GM19239 (cell line): ENCODE measurements at regions not wholly inside any gene's neighbourhood (a gene's known extent, or its start where the extent isn't known, plus 50 kb on each side); places are given as distances from the start of the nearest gene placed in this dataset.

Experiments
- DNase-seq: peaks from one replicate; pipeline ENCODE4 v3.0.0; 2011; ENCODE audit warnings: low spot score; ENCODE audit not compliant: insufficient read length
- FAIRE-seq: peaks from 2 replicates; lab custom pipeline; 2011; peaks lifted over from hg19 to GRCh38; lab: Jason Lieb, UNC

- FAIRE-seq (no peak), DNase-seq (no peak)
Observed at GRCh38 chr18:68532328-68532885, 182.5 kb downstream of the TMX3 start.

DNA sequence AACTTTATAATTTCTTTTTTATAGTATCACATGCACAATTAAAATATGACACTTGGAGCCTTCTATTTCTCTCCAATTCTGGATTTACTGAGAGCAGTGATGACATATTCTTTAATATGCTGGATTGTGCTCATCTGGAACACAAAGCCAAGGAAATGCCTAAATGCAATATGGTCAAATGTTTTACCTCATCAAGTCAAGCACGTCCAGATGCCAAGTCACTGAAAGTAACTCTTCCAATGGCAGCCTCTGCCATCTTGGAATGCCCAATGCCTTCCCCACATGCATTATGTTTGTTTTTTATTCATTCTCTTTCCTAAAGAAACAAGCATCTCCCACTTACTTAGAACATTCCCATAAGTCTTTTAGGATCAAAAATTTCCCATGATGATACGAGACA, 189.8 kb downstream of the TMX3 start:
- DNase-seq (no peak), FAIRE-seq (no peak)

DNA sequence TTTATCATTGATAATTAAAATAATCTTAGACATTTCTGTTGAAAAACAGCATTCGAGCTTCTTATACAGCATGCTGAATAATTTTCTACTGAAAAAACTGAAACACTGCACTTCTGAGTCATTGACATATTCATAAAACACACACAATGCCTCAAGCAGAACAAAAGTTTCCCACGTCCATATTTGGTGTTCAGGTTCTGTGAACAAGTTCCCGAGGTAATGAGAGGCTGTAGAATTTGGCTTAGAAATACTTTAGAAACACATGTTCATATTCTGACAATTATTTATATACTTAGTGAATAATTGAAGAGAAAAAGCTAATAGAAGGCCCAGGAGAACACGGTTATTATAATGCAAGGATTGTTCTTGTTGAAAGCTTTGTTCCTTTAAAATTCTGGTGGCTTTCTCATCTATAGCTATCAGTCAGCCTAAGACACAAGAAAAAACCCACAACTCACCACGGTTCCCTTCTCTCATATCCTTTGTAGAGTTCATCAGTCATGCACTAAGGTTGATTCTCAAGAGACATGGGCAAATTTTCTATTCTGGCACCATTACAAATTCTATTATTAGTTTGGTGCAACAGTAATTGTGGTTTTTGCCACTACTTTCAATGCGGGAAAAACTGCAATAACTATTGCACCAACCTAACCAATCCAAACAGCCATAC, 194.4 kb downstream of the TMX3 start:
- no peak for FAIRE-seq
- DNase-seq = no peak

DNA sequence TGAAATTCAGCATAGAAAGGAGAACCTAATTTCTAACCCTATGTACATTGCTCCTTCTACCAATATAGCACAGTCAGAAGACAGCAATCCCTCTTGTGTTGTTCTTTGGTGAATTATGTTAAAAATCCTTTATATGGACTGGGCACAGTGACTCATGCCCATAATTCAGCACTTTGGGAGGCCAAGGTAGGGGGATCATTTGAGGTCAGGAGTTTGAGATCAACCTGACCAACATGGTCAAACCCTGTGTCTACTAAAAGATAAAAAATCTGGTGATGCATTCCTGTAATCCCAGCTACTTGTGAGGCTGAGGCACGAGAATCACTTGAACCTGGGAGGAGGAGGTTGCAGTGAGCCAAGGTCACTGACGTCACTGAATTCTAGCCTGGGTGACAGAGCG, 195.6 kb downstream of the TMX3 start:
- no peak for DNase-seq
- FAIRE-seq = no peak

GRCh38 chr18:68509902-68510301, 205.0 kb downstream of the TMX3 start:
- FAIRE-seq = no peak
- DNase-seq = no peak

GRCh38 chr18:68507781-68508180, 207.1 kb downstream of the TMX3 start:
- FAIRE-seq = no peak

DNA sequence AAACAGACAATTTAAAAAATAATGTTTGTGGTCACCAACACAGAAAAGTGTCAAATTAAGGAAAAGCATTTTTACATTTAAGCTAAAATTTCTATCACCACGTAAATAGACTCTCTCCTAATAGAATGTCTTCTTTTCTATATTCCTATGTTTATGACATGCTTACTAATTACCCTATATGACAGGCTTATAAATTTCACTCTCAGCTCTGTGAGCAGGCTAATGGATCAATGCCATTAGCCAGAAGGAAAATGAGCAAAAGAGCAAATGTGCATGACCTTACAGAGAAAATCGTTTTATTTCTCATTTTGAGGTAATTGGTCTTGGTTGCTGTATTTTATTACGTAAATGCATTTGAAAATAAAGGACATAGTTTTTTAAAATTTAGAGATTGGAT, 209.7 kb downstream of the TMX3 start:
- DNase-seq (no peak), FAIRE-seq (no peak)

More at GRCh38 chr18:68507781-68508180, 207.1 kb downstream of the TMX3 start:
- no peak for DNase-seq

DNA sequence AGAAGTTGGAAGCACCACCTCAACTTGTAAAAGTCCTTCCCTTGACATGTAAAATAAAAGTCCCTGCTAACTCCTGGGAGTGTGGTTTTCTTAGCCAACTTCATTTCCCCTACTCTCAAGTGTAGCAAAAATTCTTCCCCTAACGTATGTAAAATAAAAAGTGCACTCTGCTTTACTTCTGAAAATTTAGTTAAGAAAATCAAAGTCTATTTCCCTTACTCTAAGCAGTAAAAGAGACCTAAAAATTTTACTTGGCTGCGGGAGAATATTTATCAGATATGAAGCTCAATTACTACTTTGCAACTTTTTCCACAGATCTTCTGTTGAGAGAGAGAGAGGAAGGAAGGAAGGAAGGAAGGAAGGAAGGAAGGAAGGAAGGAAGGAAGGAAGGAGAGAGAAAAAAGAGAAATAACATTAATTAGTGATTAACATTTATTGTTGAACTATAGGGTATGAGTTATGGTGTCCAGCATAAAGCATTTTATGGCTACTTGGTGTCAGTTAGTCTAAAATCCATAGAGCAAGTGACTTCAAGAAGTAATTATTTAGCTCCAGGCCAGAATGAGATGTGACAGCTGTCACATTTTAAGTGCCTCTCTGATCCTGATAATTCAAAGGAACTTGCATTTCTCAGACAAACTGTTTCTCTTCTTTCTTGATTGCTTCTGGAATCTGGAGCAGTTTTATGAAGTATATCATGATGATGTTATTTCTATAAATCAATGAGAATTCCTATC, 210.3 kb downstream of the TMX3 start:
- FAIRE-seq (no peak), DNase-seq (no peak)

GRCh38 chr18:68500556-68500955, 214.4 kb downstream of the TMX3 start:
- FAIRE-seq = no peak
- DNase-seq = no peak

- FAIRE-seq = no peak
- DNase-seq = no peak
Observed at GRCh38 chr18:68499141-68499540, 215.8 kb downstream of the TMX3 start.

GRCh38 chr18:68498636-68499035, 216.3 kb downstream of the TMX3 start:
- FAIRE-seq (no peak), DNase-seq (no peak)

DNA sequence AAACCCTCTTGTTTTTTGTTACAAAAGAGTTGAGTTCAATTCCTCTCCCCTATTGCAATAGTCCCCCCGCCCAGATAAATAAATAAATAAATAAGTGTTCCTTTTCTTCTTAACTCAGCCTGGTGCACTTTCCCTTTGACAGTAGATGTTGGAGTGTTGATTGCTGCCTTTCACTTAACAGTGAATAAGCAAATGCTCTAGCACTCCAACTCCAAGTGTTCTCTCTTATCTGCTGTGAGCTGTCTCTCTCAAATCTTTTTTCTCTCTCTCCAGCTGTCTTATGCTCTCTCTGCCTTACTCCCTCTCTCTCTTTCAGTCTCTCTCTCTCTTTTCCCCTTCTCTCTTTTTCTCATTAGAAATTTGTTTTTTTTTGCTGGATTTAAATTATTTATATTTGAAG, 216.7 kb downstream of the TMX3 start:
- DNase-seq = no peak
- FAIRE-seq = no peak

DNA sequence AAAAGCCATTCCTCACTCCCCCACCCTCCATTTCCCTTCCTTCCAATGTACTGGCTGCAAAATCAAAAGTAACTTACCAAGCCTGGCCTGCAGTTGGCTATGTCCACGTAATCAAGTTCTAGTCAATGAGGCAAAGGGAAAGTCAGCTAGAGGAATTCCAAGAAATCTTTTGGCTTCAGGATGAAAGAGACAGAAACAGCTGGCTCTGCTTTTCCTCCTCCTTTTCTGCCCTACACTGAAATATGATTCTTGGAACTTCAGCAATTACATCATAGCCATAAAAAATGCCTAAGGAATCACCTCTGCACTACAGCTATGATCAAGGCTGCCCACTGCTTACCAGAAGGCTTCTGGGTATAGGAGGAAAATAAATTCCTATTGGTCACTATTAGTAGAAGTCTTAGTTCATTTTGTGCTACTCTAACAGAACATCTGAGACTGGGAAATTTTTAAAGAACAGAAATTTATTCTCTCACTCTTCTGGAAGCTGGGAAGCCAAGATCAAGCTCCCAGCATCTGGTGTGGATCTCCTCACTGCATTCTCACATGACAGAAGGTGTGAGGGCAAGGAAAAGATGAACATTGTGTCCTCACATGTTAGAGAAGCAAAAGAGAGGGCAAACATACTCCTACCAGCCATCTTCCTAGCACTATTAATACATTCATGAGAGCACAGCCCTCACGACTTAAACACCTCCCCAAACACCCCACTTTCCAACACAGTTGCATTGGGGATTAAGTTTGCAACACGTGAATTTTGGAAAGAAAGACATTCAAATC, 219.9 kb downstream of the TMX3 start:
- FAIRE-seq (no peak), DNase-seq (no peak)

GRCh38 chr18:68489013-68489792, 225.7 kb downstream of the TMX3 start:
- no peak for DNase-seq
- no peak for FAIRE-seq

GRCh38 chr18:68484241-68484640, 230.7 kb downstream of the TMX3 start:
- DNase-seq = no peak
- FAIRE-seq = no peak

DNA sequence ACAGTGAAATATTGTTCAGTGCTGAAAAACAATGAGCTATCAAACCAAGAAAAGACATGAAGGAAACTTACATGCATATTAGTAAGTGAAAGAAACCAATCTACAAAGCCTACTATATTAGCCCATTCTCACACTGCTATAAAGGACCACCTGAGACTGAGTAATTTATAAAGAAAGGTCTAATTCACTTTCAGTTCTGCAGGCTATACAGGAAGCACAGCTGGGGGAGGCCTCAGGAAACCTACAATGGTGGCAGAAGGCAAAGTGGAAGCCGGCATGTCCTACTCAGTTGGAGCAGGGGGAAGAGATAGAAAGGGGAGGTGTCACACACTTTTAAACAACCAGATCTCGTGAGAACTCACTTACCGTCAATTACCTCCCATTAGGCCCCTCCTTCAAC, 232.1 kb downstream of the TMX3 start:
- FAIRE-seq (no peak), DNase-seq (no peak)

- DNase-seq (no peak), FAIRE-seq (no peak)
Observed at GRCh38 chr18:68480196-68480595, 234.7 kb downstream of the TMX3 start.

DNA sequence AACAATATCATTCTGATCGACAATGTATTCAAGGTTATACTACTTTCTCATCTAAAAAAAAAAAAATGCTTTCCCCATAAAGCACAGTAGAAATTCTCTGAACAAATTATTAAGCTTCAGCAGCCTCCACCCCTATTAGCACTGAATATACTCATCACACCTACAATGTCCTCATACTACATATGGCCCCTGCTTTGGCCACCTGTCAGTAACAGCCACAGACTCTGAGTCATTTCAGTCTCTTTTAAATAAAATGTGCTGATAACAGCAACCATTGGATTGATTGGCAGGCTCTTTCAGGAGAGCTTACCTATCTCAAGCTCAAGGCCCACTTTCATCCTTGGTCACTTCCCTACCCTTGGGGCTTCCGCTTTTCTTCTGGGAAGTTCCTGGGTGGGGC, 236.7 kb downstream of the TMX3 start:
- FAIRE-seq = no peak
- DNase-seq = no peak

- DNase-seq = no peak
Observed at GRCh38 chr18:68475883-68476282, 239.0 kb downstream of the TMX3 start.

DNA sequence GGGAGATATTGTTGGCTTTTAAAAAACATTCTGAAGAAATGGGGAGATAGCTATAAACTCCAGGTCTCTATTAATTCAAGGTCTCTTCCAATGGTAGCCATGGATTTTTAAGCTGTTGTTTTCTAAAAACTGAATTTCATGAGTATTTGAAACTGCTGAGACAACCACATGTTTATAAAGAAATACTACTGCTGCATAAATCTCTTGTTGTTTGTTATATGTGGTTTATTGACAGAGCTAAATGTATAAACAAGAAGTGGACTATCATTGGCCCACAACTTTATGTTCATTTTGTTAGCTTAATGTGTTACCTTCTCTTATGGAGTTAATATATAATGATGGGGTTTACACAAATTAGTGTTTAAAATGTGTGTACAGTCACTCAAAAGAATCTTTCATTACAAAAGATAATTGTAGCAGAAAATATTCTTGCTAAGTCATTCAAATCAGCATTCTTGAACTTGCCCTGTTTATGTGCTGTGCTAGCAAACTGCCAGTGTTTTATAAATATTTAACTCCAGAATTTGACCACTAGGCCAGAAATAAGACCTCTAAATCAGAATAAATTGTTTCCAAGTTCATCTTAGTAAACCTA, 242.1 kb downstream of the TMX3 start:
- FAIRE-seq (no peak), DNase-seq (no peak)

More at GRCh38 chr18:68475883-68476282, 239.0 kb downstream of the TMX3 start:
- no peak for FAIRE-seq
